Right renal pelvis (tissue), 4 donors: ENCODE measurements at regions not wholly inside any gene's neighbourhood (a gene's known extent, or its start where the extent isn't known, plus 50 kb on each side); places are given as distances from the start of the nearest gene placed in this dataset.
"Not testable (repeated sequence)": the region's sequence is repeated elsewhere in the genome, so short reads cannot be mapped to it uniquely, and the experiment has no call there.

Source experiments
- DNase-seq, 4 donors: peaks; one replicate each; pipeline ENCODE4 v3.0.0-alpha.2; 2013; ENCODE audit warnings: low read depth in 4 of 4, low spot score in 3 of 4, missing footprints in 1 of 4

- DNase-seq, result no peak
Observed at GRCh38 chr2:184174493-184175104, 423.7 kb upstream of the ZNF804A start.

GRCh38 chr2:184178229-184178628, 420.1 kb upstream of the ZNF804A start:
- DNase-seq, result no peak

GRCh38 chr2:184186436-184186835, 411.9 kb upstream of the ZNF804A start:
- DNase-seq, result no peak

GRCh38 chr2:184187421-184187971, 410.8 kb upstream of the ZNF804A start:
- no peak for DNase-seq

GRCh38 chr2:184190725-184191124, 407.6 kb upstream of the ZNF804A start:
- no peak for DNase-seq

GRCh38 chr2:184192649-184193048, 405.7 kb upstream of the ZNF804A start:
- DNase-seq, result no peak

GRCh38 chr2:184197413-184197812, 400.9 kb upstream of the ZNF804A start:
- no peak for DNase-seq

GRCh38 chr2:184198791-184199190, 399.5 kb upstream of the ZNF804A start:
- DNase-seq, result not testable (repeated sequence)

GRCh38 chr2:184199274-184199673, 399.1 kb upstream of the ZNF804A start:
- DNase-seq, result no peak

GRCh38 chr2:184201246-184201645, 397.1 kb upstream of the ZNF804A start:
- DNase-seq, result no peak

GRCh38 chr2:184203661-184204060, 394.7 kb upstream of the ZNF804A start:
- no peak for DNase-seq

- DNase-seq, result no peak
Observed at GRCh38 chr2:184205048-184205596, 393.2 kb upstream of the ZNF804A start.

GRCh38 chr2:184206045-184206444, 392.3 kb upstream of the ZNF804A start:
- no peak for DNase-seq

- no peak for DNase-seq
Observed at GRCh38 chr2:184210329-184210728, 388.0 kb upstream of the ZNF804A start.

- no peak for DNase-seq
Observed at GRCh38 chr2:184215745-184216144, 382.6 kb upstream of the ZNF804A start.

- DNase-seq, result no peak
Observed at GRCh38 chr2:184256611-184257010, 341.7 kb upstream of the ZNF804A start.

- no peak for DNase-seq
Observed at GRCh38 chr2:184261331-184261730, 337.0 kb upstream of the ZNF804A start.

- no peak for DNase-seq
Observed at GRCh38 chr2:184261818-184262217, 336.5 kb upstream of the ZNF804A start.

GRCh38 chr2:184268900-184269477, 329.3 kb upstream of the ZNF804A start:
- DNase-seq, result no peak

- peak in 1 of 4 donors; percentile 1 for DNase-seq
Observed at GRCh38 chr2:184270660-184271059, 327.7 kb upstream of the ZNF804A start.

GRCh38 chr2:184272056-184272455, 326.3 kb upstream of the ZNF804A start:
- DNase-seq, result no peak

GRCh38 chr2:184294831-184295230, 303.5 kb upstream of the ZNF804A start:
- DNase-seq, result no peak
